HG03097 (cell line): ENCODE measurements at regions not wholly inside any gene's neighbourhood (a gene's known extent, or its start where the extent isn't known, plus 50 kb on each side); places are given as distances from the start of the nearest gene placed in this dataset.

Experiments
- ATAC-seq: cut with Tn5 transposase; IDR thresholded peaks from one replicate; pipeline ENCODE4 v1.9.1; 2021; ENCODE audit not compliant: unreplicated experiment, low FRiP score

DNA sequence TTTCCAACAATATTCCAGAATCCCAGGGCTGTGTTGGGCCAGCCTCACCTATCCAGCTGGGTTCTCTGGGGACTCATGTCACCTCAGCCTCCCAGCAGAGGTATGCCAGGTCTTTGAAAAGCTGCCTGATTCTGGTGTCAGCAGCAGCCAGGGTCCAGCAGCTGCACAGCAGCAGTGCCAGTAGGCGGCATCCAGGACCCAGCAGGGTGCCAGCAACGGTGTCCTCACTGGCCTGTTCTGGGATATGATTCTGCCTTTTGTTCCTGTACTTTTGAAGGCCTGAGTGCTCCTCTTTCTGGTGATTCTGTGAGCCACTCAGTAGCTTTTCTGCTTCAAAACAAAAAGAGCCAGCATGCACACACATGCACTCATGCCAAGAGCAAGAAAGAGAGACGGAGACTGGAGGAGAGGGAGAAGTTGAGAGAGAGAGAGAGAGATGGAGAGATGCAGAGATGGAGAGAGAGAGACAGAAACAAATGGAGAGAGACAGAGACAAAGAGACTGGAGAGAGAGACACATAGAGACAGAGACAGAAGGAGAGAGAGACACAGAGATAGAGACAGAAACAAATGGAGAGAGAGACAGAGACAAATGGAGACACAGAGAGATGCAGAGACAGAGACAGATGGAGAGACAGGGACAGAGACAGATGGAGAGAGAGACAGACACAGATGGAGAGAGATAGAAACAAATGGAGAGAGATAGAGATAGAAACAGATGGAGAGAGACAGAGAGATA lies 205.7 kb downstream of the UACA start:
- ATAC-seq: no peak

DNA sequence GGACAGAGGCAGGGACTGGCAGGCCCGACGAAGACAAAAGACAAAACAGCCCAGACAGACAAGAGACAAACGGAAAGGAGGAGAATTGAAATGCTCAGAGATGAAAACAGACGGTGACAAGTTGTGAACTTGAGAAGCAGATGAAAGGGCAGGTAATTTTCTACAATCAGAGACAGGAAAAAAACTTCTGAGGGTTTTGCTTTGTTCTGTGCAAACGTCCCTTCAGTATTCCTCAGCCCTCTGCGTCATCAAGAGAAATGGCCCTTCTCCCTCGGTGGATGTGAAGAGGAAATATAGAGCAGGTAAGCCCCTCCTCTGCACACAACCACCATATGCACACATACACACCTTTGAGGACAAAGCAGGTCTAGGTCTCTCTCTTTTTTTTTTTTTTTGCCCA lies 206.6 kb downstream of the UACA start:
- no peak for ATAC-seq

DNA sequence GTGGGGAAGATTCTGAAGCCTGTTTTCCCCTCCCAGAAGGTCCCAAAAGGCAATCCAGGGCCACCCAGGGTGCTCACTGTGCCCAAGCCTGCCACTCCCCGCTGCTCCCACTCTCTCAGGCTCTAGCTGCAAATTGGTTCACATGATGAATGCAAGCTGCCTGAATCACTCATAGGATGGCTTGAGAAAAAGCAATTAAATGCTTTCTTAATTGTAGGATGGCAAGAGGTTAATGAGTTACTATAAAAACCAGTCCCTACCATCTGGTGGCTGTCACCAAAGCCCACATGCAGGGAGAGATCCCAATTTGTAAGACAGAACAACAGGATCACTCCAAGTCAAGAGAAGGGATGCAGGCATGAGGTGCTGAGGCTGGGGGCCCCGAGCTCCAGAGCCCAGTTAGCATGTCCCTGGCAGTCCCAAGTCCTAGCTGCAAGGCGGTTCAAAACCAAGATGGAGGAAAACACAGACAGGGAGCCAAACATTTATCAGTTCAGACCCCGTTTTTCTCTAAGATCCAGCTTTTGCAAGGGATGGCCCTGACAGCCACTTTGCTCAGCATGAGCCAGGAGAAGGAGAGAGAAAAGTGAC lies 207.1 kb downstream of the UACA start:
- ATAC-seq: no peak

DNA sequence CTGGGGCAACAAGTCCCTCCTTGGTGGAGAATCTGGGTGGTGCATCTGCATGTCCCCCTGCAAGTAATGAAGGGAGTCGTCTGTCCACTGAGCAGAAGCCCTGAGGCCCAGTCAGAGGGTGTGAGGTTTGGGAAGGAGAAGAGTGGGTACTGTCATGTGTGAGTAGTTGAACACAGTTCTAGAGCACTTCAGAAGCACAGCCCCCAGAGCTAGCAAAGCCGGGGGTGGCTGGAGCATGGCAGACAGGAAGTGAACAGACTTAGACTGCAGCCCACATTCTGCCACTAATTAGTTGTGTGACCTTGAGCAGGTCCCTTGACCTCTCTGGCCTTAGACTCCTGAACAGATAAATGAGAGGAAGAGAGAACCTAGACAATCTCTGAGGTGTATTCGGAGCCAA lies 207.6 kb downstream of the UACA start:
- no peak for ATAC-seq

DNA sequence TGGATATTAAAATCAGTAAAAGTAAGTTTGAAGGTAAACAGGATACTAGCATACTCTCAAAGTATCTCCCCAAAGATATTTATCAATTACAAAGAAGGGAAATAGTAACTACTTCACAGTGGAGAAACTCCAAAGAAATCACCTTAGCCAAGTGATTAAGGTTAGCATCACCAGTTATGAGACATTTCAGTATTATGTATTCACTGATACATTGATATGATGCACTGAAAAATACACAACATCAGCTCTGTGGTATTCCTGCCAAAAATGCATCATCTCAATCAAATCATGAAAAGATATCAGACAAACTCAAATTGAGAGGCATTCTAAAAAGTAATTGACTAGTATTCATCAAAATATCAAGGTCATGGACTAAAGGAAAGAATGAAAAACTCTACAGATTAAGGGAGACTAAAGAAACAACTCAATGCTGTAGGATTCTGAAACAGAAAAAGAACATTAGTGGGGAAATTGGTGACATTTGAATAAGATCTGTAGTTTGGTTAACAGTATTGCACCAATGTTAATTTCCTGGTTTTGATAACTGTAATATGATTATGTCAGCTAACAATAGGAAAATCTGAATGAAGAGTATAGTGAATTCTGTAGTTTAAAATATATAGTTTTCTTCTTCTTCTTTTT lies 215.4 kb downstream of the UACA start:
- no peak for ATAC-seq

DNA sequence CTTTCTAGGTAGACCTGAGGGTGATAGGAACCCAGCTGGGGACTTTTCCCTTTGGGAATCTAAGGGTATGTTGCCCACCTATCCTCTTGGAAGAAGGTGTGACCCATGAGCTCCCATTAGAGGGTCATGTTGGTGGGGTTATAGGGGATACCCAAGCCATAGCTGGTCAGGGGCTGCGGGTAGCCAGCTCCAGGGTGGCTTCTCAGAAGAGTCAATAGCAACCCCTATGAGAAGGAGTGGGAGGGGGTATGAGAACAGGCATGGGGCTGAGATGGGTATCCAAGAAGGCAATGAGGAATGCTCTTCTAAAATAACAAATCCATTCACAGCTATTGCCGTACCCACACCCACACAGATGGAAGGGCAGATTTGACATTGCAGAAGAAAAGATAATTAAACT lies 217.8 kb downstream of the UACA start:
- no peak for ATAC-seq

DNA sequence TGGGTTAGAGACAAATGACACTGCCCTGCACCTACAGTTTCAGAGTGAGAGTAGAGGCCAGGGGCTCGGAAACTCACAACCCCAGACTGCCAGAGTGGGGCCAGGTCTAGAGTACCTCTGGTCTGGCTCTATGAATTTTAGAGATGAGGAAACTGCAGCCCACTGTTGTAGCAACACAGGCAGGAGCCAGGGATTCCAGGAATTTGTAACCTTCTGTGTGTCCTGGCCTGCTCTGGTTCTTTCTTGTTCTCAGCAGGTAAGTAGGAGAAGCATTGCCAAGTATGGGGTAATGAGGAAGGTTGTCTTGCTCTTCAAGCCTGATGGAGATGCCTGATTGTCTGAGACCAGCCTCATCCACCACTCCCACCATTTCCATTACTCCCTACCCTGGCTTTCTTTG lies 221.8 kb downstream of the UACA start:
- ATAC-seq: no peak

DNA sequence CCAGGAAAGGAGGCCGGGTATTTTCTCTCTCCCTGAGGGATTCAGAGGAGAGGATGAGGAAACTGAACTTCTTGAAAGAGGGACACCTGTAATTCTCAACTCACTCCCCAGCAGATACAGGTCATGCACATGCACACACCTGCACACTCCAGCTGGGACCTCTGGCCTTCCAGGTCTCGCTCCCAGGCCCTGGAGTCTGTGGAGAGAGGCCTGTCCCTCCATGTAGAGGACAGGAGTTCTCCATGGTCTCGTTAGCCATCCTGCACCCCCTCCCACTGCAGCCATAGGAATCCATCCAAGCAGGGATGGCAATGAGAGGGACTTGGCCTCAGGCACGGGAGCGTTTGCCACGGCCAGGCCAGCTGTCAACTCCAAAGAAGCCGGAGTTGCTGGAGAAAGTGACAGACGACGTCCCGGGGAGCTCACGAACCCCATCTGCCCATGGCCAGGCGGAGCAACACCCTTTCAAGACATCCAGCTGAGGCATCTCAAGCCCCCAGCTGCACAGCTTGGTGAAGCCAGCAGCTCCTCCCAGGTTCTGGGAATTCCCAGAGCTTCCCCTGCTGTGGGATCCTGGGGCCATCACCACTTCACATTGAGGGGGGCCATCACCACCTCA lies 223.3 kb downstream of the UACA start:
- ATAC-seq: no peak

DNA sequence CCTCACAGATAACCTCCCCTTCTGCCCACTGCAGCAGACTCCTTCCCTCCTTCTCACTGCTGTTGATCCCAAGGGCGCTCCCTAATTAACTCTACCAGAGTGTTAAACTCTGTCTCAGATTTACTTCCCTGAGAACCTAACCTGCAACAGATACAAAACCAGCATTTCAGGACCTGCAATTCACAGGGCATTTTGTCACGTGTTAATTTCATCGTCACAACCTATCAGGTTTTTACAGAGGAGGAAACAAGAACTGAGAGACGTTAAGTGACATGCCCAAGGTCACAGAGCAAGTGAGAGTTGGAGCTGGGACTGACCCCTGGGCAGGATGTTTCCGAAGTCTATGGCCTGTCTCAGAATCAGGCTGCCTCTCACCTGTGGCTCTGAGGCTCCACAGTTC lies 223.9 kb downstream of the UACA start:
- no peak for ATAC-seq

DNA sequence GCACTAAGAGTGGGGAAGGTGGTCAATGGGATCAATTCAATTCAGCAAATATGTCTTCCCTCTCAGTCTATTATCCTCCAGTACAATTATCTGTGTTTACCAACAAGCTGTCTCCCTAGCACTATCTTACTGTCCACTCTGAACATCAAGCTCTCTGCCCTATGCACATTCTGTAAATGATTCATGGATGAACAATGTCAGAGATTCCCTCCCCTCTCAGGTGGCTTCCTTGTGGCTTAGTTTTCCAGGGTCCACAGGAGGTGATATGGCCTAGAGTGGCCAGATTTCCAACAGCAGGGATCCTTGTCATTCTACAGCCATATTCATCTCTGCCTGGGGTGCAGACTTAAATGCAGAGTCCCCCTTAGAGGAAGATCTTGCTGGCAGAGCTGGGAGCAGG lies 225.1 kb downstream of the UACA start:
- no peak for ATAC-seq

DNA sequence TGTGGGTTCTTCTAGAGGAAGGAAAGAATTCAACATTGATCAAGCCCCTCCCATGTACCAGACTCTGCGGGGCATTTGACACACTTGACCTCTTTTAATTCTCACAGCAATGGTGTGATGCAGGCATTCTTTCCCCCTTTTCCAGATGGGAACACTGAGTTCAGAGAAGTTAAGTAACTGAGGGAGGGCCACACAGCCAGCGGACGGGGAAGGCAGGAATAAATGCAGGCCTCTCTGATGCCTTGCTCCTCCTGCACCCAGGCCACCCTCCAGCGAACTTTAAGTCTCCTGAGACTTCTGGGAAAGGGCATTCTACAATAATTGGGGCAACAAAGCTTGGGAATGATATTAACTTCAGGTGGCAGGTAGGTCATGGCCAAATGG lies 227.4 kb downstream of the UACA start:
- ATAC-seq: no peak

DNA sequence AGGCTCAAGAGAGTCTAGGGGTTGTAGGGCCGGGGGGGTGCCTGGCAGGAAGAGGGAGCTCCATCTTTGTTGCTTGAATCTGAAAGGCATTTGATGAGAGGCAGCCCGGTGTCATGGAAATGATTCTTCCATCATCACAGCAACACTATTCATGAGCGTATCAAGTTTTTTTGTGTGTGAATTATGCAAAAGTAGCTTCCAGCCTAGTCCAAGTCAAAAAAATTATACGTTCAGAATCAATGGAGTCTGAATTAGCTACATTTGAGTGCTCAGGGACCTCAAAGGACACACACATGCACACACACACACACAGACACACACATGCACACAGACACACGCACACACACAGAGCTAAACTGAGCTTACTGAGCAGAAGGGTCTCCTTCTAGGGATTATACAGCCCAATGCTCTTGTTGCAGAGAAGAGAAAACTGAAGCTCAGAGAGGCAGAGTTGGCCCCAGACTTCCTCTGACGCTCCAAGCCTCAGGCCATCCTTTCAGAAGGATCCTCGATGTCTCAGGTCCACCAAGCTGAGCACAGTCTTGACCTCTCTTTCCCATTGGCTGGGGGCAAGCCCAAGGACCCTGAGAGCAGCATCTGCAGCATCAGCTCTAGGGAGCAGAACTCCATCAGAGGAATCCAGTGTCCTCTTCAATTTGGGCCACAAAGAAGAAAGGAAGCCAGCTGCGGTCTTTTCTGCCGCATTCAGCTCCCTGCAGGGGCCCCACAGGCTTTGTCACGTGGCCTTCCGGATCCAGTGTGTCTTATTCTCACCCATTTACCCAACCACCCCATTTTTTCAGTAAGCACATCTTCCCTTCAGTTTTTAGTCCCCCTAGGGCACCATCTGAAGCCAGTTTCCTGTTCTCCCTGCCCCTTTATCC lies 228.0 kb downstream of the UACA start:
- ATAC-seq: no peak

DNA sequence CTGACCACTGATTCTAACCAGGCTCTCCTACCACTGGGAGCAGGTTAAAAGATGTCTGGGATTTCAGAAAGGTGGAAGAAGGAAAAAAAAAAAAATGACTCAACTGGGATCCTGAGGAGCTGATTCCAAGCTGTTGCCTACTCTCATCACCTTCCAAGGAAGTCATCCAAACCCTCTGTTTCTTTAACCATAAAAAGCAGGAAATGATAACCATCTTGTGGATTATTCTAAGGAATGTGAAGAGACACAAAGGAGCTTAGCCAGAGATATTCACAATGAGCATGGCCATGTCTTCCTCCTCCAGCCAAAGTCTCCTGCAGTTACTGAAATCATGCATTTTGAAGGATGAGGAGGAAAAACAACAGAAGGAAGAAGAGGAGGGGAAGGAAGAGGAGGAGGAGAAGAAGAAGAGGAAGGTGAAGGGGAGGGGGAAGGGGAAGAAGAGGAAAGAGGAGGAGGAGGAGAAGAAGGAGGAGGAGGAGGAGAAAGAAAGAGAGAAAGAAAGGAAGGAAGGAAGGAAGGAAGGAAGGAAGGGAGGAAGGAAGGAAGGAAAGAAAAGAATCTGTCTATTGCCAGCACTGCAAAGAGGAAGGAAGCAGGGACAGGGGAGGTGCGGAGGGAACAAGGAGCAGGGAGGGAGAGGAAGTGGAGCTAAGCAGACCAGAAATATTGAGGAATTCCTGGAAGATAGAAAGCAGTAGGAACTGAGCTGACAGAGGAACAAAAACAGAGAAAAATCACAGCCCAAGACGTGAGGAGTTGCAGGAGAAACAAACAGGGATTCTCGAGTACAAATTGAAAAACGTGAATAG lies 229.2 kb downstream of the UACA start:
- no peak for ATAC-seq

DNA sequence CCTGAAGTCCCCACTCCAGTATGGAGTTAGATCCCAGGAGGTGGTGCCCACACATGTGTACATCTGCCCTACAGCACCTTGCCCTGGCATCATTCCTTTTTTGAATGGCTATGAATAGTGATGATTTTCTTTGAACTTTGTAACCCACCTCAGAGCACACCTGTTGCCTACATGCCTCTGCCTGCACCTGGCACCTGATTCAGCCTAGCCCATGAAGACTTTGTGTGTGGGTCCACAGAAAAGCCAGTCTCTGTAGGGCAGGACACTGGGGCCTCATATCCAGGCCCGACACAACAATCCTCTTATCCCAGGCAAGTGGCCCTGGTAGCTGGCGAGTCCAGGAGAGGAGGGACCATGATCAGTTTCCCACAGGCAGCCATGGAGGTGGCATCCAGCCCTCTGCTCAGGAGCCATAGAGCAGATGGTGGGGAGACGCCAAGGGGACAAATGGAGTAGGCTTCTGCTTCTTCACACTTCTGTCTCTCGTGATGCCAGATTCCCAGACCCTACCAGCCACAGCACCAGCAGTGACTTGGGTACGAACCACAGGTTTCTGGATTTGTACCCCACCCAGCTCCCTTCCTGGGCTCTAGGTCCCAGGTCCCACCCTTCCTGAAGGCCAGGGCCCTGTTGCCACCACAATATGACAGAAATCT lies 230.7 kb downstream of the UACA start:
- no peak for ATAC-seq

DNA sequence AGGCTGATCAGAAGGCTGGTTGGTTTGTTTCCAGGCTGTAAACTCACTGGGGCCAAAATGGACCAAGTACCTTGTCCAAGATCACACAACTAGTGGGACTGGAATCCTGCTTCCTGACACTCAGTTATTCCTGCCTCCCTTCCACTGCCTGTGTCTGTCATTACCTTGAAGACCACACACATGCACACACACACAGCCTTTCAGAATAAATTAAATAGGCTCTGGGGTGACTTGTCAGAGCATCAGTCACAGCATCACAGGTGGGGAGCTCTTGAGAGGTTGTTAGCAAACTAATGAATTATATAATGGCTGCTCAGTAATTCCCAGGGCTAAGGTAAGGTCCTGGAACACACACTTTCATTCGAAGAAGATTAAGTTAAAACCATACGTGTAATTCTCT lies 231.8 kb downstream of the UACA start:
- no peak for ATAC-seq

DNA sequence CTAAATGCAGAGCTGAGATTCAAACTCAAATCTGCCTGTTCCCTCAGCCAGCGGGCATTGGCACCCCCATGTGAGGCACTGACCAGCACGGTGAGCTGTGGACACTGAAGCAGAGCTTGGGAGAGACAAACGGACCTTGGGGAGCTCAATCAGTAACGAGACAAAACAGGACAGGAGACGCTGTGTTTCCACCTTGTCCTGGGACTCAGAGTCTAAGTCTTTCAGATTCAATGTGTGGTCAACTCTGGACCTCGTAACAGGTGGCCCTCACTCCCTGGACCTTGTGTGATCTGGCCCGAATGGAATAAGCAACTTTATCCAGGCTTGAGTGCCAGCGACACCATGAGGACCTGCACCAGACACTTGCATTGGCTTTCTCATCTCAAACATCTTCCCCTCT lies 232.5 kb downstream of the UACA start:
- no peak for ATAC-seq

DNA sequence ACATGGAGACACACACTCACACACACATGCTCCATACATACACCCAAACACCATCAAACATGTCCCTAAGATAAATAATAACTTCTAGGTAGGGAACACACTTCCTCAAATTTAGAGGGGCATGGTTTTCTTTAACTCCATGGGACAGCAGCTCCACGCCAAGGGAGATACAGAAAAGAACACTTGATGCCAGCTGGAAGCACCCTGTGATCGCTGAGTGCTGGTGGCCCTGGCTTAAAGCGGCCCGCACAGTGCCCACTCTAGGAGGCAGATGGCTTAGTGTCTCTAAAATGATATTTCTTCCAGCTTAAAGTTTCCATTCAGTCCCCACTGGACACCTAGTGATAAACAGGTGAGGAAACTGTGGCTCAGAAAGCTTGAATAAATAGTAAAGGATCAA lies 232.9 kb downstream of the UACA start:
- ATAC-seq: no peak

DNA sequence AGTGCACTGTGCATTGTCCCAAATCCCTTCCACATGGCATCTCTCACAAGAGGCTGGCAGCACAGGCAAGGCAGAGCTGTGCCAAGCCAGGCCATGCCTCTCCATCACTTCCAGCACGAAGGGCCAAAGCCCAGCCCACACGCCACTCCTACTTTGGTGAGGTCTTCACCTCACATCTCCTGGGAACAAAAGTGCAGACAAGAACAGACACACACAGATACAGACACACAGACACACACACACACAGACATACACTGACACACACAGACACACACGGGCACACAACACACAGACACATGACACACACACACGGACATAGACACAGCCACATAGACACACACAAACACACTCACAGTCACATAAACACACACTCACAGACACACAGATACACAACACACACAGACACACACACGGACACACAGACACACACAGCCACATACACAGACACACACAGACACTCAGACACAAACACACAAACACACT lies 233.3 kb downstream of the UACA start:
- no peak for ATAC-seq

DNA sequence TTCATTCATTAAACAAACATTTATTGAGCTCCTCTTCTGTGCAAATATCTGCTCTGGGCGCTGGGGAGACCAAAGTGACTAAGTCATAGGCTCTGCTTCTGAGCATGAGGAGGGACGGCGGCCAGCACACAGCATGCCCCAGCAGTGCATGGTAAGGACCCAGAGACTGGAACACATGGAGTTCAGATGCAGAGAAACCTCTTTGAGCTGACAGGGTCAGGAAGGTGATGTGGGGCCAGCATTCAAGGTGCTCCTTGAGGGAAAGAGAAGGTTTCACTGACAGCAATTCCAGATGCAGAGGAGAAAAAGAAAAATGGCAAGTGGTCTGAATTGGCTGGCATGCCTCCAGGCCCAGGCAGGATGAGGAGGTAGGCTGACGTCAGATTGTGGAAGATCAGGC lies 234.5 kb downstream of the UACA start:
- ATAC-seq: no peak
